H1 (cell line): ENCODE measurements at regions not wholly inside any gene's neighbourhood (a gene's known extent, or its start where the extent isn't known, plus 50 kb on each side); places are given as distances from the start of the nearest gene placed in this dataset.

ENCODE experiments used
- BCL11A ChIP-seq, 2 experiments: IDR thresholded peaks; one replicate each; pipeline ENCODE4 v1.6.1; 2011; ENCODE audit warnings: low read depth in 2 of 2, low read length in 2 of 2, mild to moderate bottlenecking in 2 of 2
- BRCA1 ChIP-seq: IDR thresholded peaks from 2 replicates; pipeline ENCODE4 v1.6.1; 2012; ENCODE audit warnings: low read depth, low read length, improper control_type of control experiment
- CHD2 ChIP-seq: IDR thresholded peaks from 2 replicates; pipeline ENCODE4 v1.6.1; 2012; ENCODE audit warnings: low read length, improper control_type of control experiment
- EP300 ChIP-seq, 2 experiments: IDR thresholded peaks; 1 replicate in 1 of 2; 2 replicates in 1 of 2; pipeline ENCODE4 v1.6.1; 2011 to 2012; ENCODE audit warnings: low read depth in 2 of 2, low read length in 2 of 2, mild to moderate bottlenecking in 2 of 2, borderline replicate concordance in 1 of 2, inconsistent platforms in 1 of 2, moderate library complexity in 1 of 2
- EZH2 ChIP-seq: fragments of 200-600 bp; sonication (generic); IDR thresholded peaks from 2 replicates; pipeline ENCODE4 v1.7.1; 2012; ENCODE audit warnings: low read depth, mild to moderate bottlenecking, moderate library complexity, low read length, inconsistent platforms; ENCODE audit not compliant: severe bottlenecking
- KDM5A ChIP-seq: fragments of 200-600 bp; IDR thresholded peaks from 2 replicates; pipeline ENCODE4 v1.7.1; 2012; ENCODE audit warnings: mild to moderate bottlenecking, low read length, inconsistent platforms, mixed read lengths
- SUZ12 ChIP-seq: fragments of 200-600 bp; sonication (generic); IDR thresholded peaks from 2 replicates; pipeline ENCODE4 v1.6.1; 2012; ENCODE audit warnings: mild to moderate bottlenecking, inconsistent platforms, low read length, moderate library complexity, mixed read lengths
- TF ChIP-seq, protein P1 (sequence below), 3 experiments: IDR thresholded peaks; 1 replicate in 2 of 3; 2 replicates in 1 of 3; pipeline versions ENCODE4 v1.5.1 to v1.6.1; 2011; ENCODE audit warnings: low read length in 3 of 3, mild to moderate bottlenecking in 3 of 3, inconsistent platforms in 2 of 3, low read depth in 1 of 3, moderate library complexity in 1 of 3; ENCODE audit not compliant: insufficient read depth in 1 of 3; ENCODE audit errors: control extremely low read depth in 1 of 3
- TF ChIP-seq, protein P2 (sequence below): IDR thresholded peaks from 2 replicates; pipeline ENCODE4 v1.6.1; 2011; ENCODE audit warnings: low read length, improper control_type of control experiment

DNA sequence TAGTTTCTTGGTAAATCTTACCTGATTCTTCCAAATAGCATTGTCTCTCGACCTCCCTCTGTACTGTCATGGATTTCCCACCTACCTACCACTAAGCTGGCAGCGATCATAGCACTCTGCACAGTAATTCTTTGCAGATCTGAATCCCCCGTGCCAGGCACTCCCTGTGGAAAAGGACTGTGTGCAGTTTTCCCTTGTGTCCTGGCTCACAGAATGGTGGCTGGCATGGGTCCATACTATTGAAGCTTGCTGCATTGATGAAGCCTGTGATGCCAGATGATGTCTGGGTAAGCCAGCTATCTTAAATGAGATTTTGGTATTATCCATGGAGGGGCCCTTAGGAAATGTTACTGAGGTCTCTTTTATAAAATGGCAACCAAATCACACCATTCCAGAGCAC lies 135.7 kb downstream of the RPAP3 start:
- TF ChIP-seq BCL11A (IDR thresholded peaks at IDR 0.05; ENCODE audit: low read depth in 2 of 2, low read length in 2 of 2) (no peak), EP300 (IDR thresholded peaks at IDR 0.05; ENCODE audit: borderline replicate concordance in 1 of 2, low read depth in 2 of 2, low read length in 2 of 2) (no peak), CHD2 (no peak), BRCA1 (no peak), EZH2 (no peak), SUZ12 (no peak), KDM5A (no peak)
- TF ChIP-seq, protein P1, sequence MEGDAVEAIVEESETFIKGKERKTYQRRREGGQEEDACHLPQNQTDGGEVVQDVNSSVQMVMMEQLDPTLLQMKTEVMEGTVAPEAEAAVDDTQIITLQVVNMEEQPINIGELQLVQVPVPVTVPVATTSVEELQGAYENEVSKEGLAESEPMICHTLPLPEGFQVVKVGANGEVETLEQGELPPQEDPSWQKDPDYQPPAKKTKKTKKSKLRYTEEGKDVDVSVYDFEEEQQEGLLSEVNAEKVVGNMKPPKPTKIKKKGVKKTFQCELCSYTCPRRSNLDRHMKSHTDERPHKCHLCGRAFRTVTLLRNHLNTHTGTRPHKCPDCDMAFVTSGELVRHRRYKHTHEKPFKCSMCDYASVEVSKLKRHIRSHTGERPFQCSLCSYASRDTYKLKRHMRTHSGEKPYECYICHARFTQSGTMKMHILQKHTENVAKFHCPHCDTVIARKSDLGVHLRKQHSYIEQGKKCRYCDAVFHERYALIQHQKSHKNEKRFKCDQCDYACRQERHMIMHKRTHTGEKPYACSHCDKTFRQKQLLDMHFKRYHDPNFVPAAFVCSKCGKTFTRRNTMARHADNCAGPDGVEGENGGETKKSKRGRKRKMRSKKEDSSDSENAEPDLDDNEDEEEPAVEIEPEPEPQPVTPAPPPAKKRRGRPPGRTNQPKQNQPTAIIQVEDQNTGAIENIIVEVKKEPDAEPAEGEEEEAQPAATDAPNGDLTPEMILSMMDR (IDR thresholded peaks at IDR 0.05; ENCODE audit: control extremely low read depth in 1 of 3, insufficient read depth in 1 of 3, low read depth in 1 of 3, low read length in 3 of 3): no peak
- TF ChIP-seq, protein P2, sequence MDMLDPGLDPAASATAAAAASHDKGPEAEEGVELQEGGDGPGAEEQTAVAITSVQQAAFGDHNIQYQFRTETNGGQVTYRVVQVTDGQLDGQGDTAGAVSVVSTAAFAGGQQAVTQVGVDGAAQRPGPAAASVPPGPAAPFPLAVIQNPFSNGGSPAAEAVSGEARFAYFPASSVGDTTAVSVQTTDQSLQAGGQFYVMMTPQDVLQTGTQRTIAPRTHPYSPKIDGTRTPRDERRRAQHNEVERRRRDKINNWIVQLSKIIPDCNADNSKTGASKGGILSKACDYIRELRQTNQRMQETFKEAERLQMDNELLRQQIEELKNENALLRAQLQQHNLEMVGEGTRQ: no peak
